ENCODE measurements at regions not wholly inside any gene's neighbourhood (a gene's known extent, or its start where the extent isn't known, plus 50 kb on each side); places are given as distances from the start of the nearest gene placed in this dataset.

- no peak overlapping the region for H2AFZ ChIP-seq (ENCODE audit: low read length)
- H3K27me3 ChIP-seq (ENCODE audit: control insufficient read depth in 3 of 3, insufficient read depth in 3 of 3, low read depth in 1 of 3, low read length in 3 of 3) = no peaks in the 10 kb centered on the region
- H4K91ac ChIP-seq (ENCODE audit: low read depth, low read length, poor library complexity) = no peak overlapping the region
- H3K9me3 ChIP-seq (replicated peaks in 1 of 2; ENCODE audit: control insufficient read depth in 2 of 2, insufficient read depth in 1 of 2, low read depth in 1 of 2, low read length in 2 of 2) = no peaks in the 10 kb centered on the region
- H4K8ac ChIP-seq (ENCODE audit: low read depth, low read length) = no peak overlapping the region
- no peak overlapping the region for H2BK15ac ChIP-seq (ENCODE audit: low read length)
- H2BK12ac ChIP-seq (ENCODE audit: low read length) = no peak overlapping the region
- H2BK120ac ChIP-seq (ENCODE audit: low read depth, low read length) = no peak overlapping the region
- no peak overlapping the region for H3K4me2 ChIP-seq (ENCODE audit: insufficient read depth, low read length, poor library complexity, severe bottlenecking)
- H3K9ac ChIP-seq (ENCODE audit: low read depth, low read length, poor library complexity) = no peak overlapping the region
- H2BK5ac ChIP-seq (ENCODE audit: low read length) = no peak overlapping the region
- no peak overlapping the region for H3K4ac ChIP-seq (ENCODE audit: low read length)
- H3K18ac ChIP-seq (ENCODE audit: low read length) = no peak overlapping the region
- no peak overlapping the region for H3K23ac ChIP-seq (ENCODE audit: low read depth, low read length, poor library complexity)
- H3K4me1 ChIP-seq (ENCODE audit: control insufficient read depth in 2 of 2, insufficient read depth in 1 of 2, low read depth in 1 of 2, low read length in 2 of 2) = peaks cover 3 to 10% of the 10 kb centered on the region in 2 donors
- no peaks in the 10 kb centered on the region for H3K79me1 ChIP-seq (ENCODE audit: low read depth, low read length)
- no CpG with 5 or more reads among the region's 2 CpGs for WGBS, 2 donors (ENCODE audit: extremely low coverage in 2 of 2, insufficient read length in 2 of 2, insufficient replicate concordance in 1 of 2)
- DNase-seq (ENCODE audit: low spot score) = no peak
- H3K27ac ChIP-seq (replicated peaks; ENCODE audit: low read length) = no peak overlapping the region
- no peak overlapping the region for H3K14ac ChIP-seq (ENCODE audit: low read length)
- H2AK5ac ChIP-seq (ENCODE audit: low read depth, low read length) = no peak overlapping the region
- H3K36me3 ChIP-seq (replicated peaks in 1 of 2; ENCODE audit: control insufficient read depth in 2 of 2, insufficient read depth in 2 of 2, low read length in 2 of 2) = no peaks in the 10 kb centered on the region
- no peak overlapping the region for H3K4me3 ChIP-seq (ENCODE audit: low read length in 2 of 2)
Observed at GRCh38 chr6:71486461-71486860, 197.8 kb downstream of the OGFRL1 start.

- H4K91ac ChIP-seq (ENCODE audit: low read depth, low read length, poor library complexity) = no peak overlapping the region
- no peaks in the 10 kb centered on the region for H3K27me3 ChIP-seq (ENCODE audit: control insufficient read depth in 3 of 3, insufficient read depth in 3 of 3, low read depth in 1 of 3, low read length in 3 of 3)
- no CpG with 5 or more reads among the region's 4 CpGs for WGBS, 2 donors (ENCODE audit: extremely low coverage in 2 of 2, insufficient read length in 2 of 2, insufficient replicate concordance in 1 of 2)
- H3K4me2 ChIP-seq (ENCODE audit: insufficient read depth, low read length, poor library complexity, severe bottlenecking) = no peak overlapping the region
- no peak for DNase-seq (ENCODE audit: low spot score)
- H2BK120ac ChIP-seq (ENCODE audit: low read depth, low read length) = no peak overlapping the region
- peak overlapping the region; percentile 19 for H2AFZ ChIP-seq (ENCODE audit: low read length)
- H3K27ac ChIP-seq (replicated peaks; ENCODE audit: low read length) = no peak overlapping the region
- no peak overlapping the region for H3K14ac ChIP-seq (ENCODE audit: low read length)
- H2AK5ac ChIP-seq (ENCODE audit: low read depth, low read length) = no peak overlapping the region
- no peak overlapping the region for H3K4ac ChIP-seq (ENCODE audit: low read length)
- H3K79me1 ChIP-seq (ENCODE audit: low read depth, low read length) = no peaks in the 10 kb centered on the region
- no peak overlapping the region for H3K9ac ChIP-seq (ENCODE audit: low read depth, low read length, poor library complexity)
- no peak overlapping the region for H4K8ac ChIP-seq (ENCODE audit: low read depth, low read length)
- no peak overlapping the region for H2BK15ac ChIP-seq (ENCODE audit: low read length)
- H3K4me1 ChIP-seq (ENCODE audit: control insufficient read depth in 2 of 2, insufficient read depth in 1 of 2, low read depth in 1 of 2, low read length in 2 of 2) = peaks cover 3 to 6% of the 10 kb centered on the region in 2 donors
- H2BK12ac ChIP-seq (ENCODE audit: low read length) = no peak overlapping the region
- no peaks in the 10 kb centered on the region for H3K9me3 ChIP-seq (replicated peaks in 1 of 2; ENCODE audit: control insufficient read depth in 2 of 2, insufficient read depth in 1 of 2, low read depth in 1 of 2, low read length in 2 of 2)
- H3K18ac ChIP-seq (ENCODE audit: low read length) = no peak overlapping the region
- no peaks in the 10 kb centered on the region for H3K36me3 ChIP-seq (replicated peaks in 1 of 2; ENCODE audit: control insufficient read depth in 2 of 2, insufficient read depth in 2 of 2, low read length in 2 of 2)
- H3K4me3 ChIP-seq (ENCODE audit: low read length in 2 of 2) = no peak overlapping the region
- H3K23ac ChIP-seq (ENCODE audit: low read depth, low read length, poor library complexity) = no peak overlapping the region
- no peak overlapping the region for H2BK5ac ChIP-seq (ENCODE audit: low read length)
Observed at GRCh38 chr6:71488186-71488585, 199.6 kb downstream of the OGFRL1 start.

DNA sequence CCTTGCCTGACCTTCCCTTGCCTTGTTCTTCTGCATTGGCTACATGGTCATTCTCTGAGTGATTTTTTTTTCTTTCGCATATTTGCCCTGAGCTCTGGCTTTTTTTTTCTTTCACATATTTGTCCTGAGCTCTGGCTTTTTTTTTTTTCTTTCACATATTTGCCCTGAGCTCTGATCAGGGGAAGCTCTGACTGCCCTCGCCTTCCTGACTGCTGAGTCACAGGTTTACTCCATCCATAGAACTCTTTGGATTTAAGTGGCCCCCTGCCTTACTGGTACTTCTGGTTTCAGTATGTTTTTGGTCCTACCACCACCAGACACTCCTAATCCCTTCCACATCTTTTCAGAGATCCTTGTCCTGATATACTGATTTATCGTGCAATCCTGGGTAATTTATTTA is 201.1 kb downstream of the OGFRL1 start:
- H3K4me3 ChIP-seq (ENCODE audit: low read length in 2 of 2) = no peak overlapping the region
- no peaks in the 10 kb centered on the region for H3K27me3 ChIP-seq (ENCODE audit: control insufficient read depth in 3 of 3, insufficient read depth in 3 of 3, low read depth in 1 of 3, low read length in 3 of 3)
- H3K4ac ChIP-seq (ENCODE audit: low read length) = no peak overlapping the region
- no peak for DNase-seq (ENCODE audit: low spot score)
- no peak overlapping the region for H4K8ac ChIP-seq (ENCODE audit: low read depth, low read length)
- no peak overlapping the region for H3K9ac ChIP-seq (ENCODE audit: low read depth, low read length, poor library complexity)
- no peak overlapping the region for H2BK5ac ChIP-seq (ENCODE audit: low read length)
- H3K14ac ChIP-seq (ENCODE audit: low read length) = no peak overlapping the region
- WGBS, 2 donors (ENCODE audit: extremely low coverage in 2 of 2, insufficient read length in 2 of 2, insufficient replicate concordance in 1 of 2) = no CpG with 5 or more reads among the region's 3 CpGs
- no peak overlapping the region for H3K4me2 ChIP-seq (ENCODE audit: insufficient read depth, low read length, poor library complexity, severe bottlenecking)
- no peak overlapping the region for H3K23ac ChIP-seq (ENCODE audit: low read depth, low read length, poor library complexity)
- no peak overlapping the region for H4K91ac ChIP-seq (ENCODE audit: low read depth, low read length, poor library complexity)
- H3K36me3 ChIP-seq (replicated peaks in 1 of 2; ENCODE audit: control insufficient read depth in 2 of 2, insufficient read depth in 2 of 2, low read length in 2 of 2) = no peaks in the 10 kb centered on the region
- H2BK15ac ChIP-seq (ENCODE audit: low read length) = no peak overlapping the region
- H3K27ac ChIP-seq (replicated peaks; ENCODE audit: low read length) = peak overlapping the region; percentile 22
- H3K79me1 ChIP-seq (ENCODE audit: low read depth, low read length) = no peaks in the 10 kb centered on the region
- no peak overlapping the region for H2BK12ac ChIP-seq (ENCODE audit: low read length)
- peaks cover 3 to 6% of the 10 kb centered on the region in 2 donors for H3K4me1 ChIP-seq (ENCODE audit: control insufficient read depth in 2 of 2, insufficient read depth in 1 of 2, low read depth in 1 of 2, low read length in 2 of 2)
- no peak overlapping the region for H3K18ac ChIP-seq (ENCODE audit: low read length)
- H2AK5ac ChIP-seq (ENCODE audit: low read depth, low read length) = no peak overlapping the region
- H3K9me3 ChIP-seq (replicated peaks in 1 of 2; ENCODE audit: control insufficient read depth in 2 of 2, insufficient read depth in 1 of 2, low read depth in 1 of 2, low read length in 2 of 2) = no peaks in the 10 kb centered on the region
- H2BK120ac ChIP-seq (ENCODE audit: low read depth, low read length) = no peak overlapping the region
- peak overlapping the region; percentile 43 for H2AFZ ChIP-seq (ENCODE audit: low read length)

DNA sequence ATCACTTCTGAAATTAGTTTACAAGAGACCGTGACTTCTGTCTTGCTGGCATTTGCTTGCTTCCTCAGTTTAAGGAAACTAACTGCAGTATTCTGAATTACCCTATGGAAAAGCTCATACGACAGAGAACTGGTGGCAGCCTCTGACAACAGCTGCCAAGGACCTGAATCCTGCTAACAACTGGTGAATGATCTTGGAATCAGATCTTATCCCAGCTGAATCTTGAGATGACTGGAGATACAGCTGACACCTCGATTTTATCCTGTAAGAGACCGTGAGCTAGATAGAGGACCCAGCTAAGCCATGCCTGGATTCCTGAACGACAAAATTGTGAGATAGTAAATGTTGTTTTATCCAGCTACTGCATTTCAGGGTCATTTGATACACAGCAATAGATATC is 202.3 kb downstream of the OGFRL1 start:
- Histone ChIP-seq H3K4ac (ENCODE audit: low read length) (no peak overlapping the region), H3K36me3 (replicated peaks in 1 of 2; ENCODE audit: control insufficient read depth in 2 of 2, insufficient read depth in 2 of 2, low read length in 2 of 2) (no peaks in the 10 kb centered on the region), H4K91ac (ENCODE audit: low read depth, low read length, poor library complexity) (no peak overlapping the region), H4K8ac (ENCODE audit: low read depth, low read length) (no peak overlapping the region), H2BK5ac (ENCODE audit: low read length) (no peak overlapping the region), H3K79me1 (ENCODE audit: low read depth, low read length) (no peaks in the 10 kb centered on the region), H3K9me3 (replicated peaks in 1 of 2; ENCODE audit: control insufficient read depth in 2 of 2, insufficient read depth in 1 of 2, low read depth in 1 of 2, low read length in 2 of 2) (no peaks in the 10 kb centered on the region), H2BK12ac (ENCODE audit: low read length) (no peak overlapping the region), H2AK5ac (ENCODE audit: low read depth, low read length) (no peak overlapping the region), H3K4me3 (ENCODE audit: low read length in 2 of 2) (no peak overlapping the region), H3K18ac (ENCODE audit: low read length) (no peak overlapping the region), H3K27me3 (ENCODE audit: control insufficient read depth in 3 of 3, insufficient read depth in 3 of 3, low read depth in 1 of 3, low read length in 3 of 3) (no peaks in the 10 kb centered on the region), H3K14ac (ENCODE audit: low read length) (no peak overlapping the region), H2BK120ac (ENCODE audit: low read depth, low read length) (no peak overlapping the region), H3K4me1 (ENCODE audit: control insufficient read depth in 2 of 2, insufficient read depth in 1 of 2, low read depth in 1 of 2, low read length in 2 of 2) (peaks cover 3 to 6% of the 10 kb centered on the region in 2 donors), H2BK15ac (ENCODE audit: low read length) (no peak overlapping the region), H2AFZ (ENCODE audit: low read length) (peak overlapping the region; percentile 60), H3K27ac (replicated peaks; ENCODE audit: low read length) (no peak overlapping the region), H3K9ac (ENCODE audit: low read depth, low read length, poor library complexity) (no peak overlapping the region), H3K23ac (ENCODE audit: low read depth, low read length, poor library complexity) (no peak overlapping the region), H3K4me2 (ENCODE audit: insufficient read depth, low read length, poor library complexity, severe bottlenecking) (no peak overlapping the region)
- DNase-seq (ENCODE audit: low spot score) = no peak
- WGBS, 2 donors (ENCODE audit: extremely low coverage in 2 of 2, insufficient read length in 2 of 2, insufficient replicate concordance in 1 of 2) = no CpG with 5 or more reads among the region's 5 CpGs
